Breast epithelium (tissue), 4 donors: ENCODE measurements at regions not wholly inside any gene's neighbourhood (a gene's known extent, or its start where the extent isn't known, plus 50 kb on each side); places are given as distances from the start of the nearest gene placed in this dataset.

Source experiments
- DNase-seq, 2 donors: peaks; one replicate each; pipeline ENCODE4 v3.0.0-alpha.2; 2019; ENCODE audit warnings: low spot score in 2 of 2
- H3K27ac ChIP-seq, 2 donors: fragments of 200-600 bp; sonication (generic) in 1 of 2; one replicate each; pipeline ENCODE4 v1.5.1; 2016 to 2019; ENCODE audit warnings: mild to moderate bottlenecking in 1 of 2
- H3K27me3 ChIP-seq, 2 donors: fragments of 200-600 bp; sonication (generic) in 1 of 2; one replicate each; pipeline versions ENCODE4 v1.5.1 to v1.6.0; 2017 to 2019; ENCODE audit warnings: control low read depth in 1 of 2, mild to moderate bottlenecking in 1 of 2
- H3K36me3 ChIP-seq: fragments of 200-600 bp; one replicate; pipeline ENCODE4 v1.5.1; 2019
- H3K4me1 ChIP-seq, 2 donors: fragments of 200-600 bp; sonication (generic); one replicate each; pipeline ENCODE4 v1.5.1; 2016 to 2019; ENCODE audit warnings: control low read depth in 1 of 2
- H3K4me3 ChIP-seq, 3 donors: fragments of 200-600 bp; sonication (generic); 1 replicate in 2 of 3; 2 replicates in 1 of 3; pipeline ENCODE4 v1.5.1; 2016 to 2019; ENCODE audit warnings: mild to moderate bottlenecking in 3 of 3, moderate library complexity in 2 of 3
- H3K9me3 ChIP-seq, 2 donors: fragments of 200-600 bp; sonication (generic) in 1 of 2; one replicate each; pipeline ENCODE4 v1.5.1; 2016 to 2019; ENCODE audit warnings: control low read depth in 1 of 2
- POLR2A ChIP-seq: fragments of 450-650 bp; IDR thresholded peaks from one replicate; pipeline ENCODE4 v1.6.1; 2016; ENCODE audit warnings: antibody characterized with exemption, mild to moderate bottlenecking, moderate library complexity
- POLR2AphosphoS5 ChIP-seq, 3 donors: sonication (generic); formaldehyde crosslinking; IDR thresholded peaks; one replicate each; pipeline ENCODE4 v1.6.1; 2017; ENCODE audit warnings: antibody characterized with exemption in 3 of 3
- intact Hi-C: fragments of 100-400 bp; cut with DNase I; formaldehyde crosslinking; loops from one replicate; pipeline ENCODE4 v1.15.1; 2023; ENCODE audit warnings: low total_unique reads
- TF ChIP-seq, protein P1 (sequence below), 3 donors: fragments of 450-650 bp; IDR thresholded peaks; one replicate each; pipeline ENCODE4 v1.5.1; 2016 to 2017; ENCODE audit warnings: antibody characterized with exemption in 3 of 3, mild to moderate bottlenecking in 3 of 3, moderate library complexity in 3 of 3

DNA sequence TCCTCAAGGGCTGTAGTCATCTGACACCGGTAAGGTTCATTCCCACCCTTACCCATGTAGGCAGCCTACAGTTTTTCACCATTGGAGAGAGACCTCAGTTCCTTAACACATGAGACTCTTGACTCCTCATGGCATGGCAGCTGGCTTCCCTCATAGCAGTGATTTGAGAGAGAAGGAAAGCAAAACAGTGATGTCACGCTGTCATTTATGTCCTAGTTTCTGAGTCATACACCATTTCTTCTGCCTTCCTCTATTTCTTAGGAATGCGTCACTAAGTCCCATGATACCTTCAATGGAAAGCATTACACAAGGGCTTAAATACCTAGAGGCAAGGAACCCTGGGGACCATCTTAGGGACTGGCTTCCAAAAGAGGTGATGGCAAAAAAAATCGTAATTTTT, 226.1 kb downstream of the SPCS3 start:
- Histone ChIP-seq H3K4me1 (no peaks in the 10 kb centered on the region), H3K4me3 (no peak overlapping the region), H3K36me3 (no peaks in the 10 kb centered on the region), H3K27me3 (no peaks in the 10 kb centered on the region), H3K27ac (no peak overlapping the region), H3K9me3 (no peaks in the 10 kb centered on the region)
- intact Hi-C loops, result no loop called here
- TF ChIP-seq POLR2AphosphoS5 (IDR thresholded peaks at IDR 0.05) (no peak), POLR2A (no peak)
- TF ChIP-seq, protein P1, sequence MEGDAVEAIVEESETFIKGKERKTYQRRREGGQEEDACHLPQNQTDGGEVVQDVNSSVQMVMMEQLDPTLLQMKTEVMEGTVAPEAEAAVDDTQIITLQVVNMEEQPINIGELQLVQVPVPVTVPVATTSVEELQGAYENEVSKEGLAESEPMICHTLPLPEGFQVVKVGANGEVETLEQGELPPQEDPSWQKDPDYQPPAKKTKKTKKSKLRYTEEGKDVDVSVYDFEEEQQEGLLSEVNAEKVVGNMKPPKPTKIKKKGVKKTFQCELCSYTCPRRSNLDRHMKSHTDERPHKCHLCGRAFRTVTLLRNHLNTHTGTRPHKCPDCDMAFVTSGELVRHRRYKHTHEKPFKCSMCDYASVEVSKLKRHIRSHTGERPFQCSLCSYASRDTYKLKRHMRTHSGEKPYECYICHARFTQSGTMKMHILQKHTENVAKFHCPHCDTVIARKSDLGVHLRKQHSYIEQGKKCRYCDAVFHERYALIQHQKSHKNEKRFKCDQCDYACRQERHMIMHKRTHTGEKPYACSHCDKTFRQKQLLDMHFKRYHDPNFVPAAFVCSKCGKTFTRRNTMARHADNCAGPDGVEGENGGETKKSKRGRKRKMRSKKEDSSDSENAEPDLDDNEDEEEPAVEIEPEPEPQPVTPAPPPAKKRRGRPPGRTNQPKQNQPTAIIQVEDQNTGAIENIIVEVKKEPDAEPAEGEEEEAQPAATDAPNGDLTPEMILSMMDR (IDR thresholded peaks at IDR 0.05), result no peak
- DNase-seq, result no peak

DNA sequence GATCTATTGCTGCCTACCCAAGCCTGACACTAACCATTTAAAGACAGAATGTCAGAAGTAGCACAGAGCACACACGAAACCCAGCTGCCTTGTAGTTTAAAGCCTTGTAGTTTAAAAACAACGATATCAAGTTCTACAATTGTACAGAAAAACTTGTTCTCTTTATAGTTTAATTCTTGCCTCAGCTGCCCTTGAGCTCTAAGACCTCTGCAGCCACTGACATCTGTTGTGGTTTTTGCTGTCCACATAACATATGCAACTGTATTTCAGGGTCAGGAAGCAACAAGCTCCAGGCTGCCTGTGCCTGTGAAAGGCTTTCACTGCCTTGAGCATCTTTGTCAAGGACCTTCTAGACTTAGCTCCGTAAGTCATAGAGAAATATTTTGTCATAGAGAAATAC, 227.2 kb downstream of the SPCS3 start:
- no peak for DNase-seq
- H3K9me3 ChIP-seq, result peaks cover 0 to 8% of the 10 kb centered on the region in 2 donors
- H3K4me3 ChIP-seq, result no peak overlapping the region
- TF ChIP-seq, protein P1 (IDR thresholded peaks at IDR 0.05), result no peak
- TF ChIP-seq POLR2AphosphoS5 (IDR thresholded peaks at IDR 0.05), result no peak
- TF ChIP-seq POLR2A, result no peak
- intact Hi-C loops, result no loop called here
- no peaks in the 10 kb centered on the region for H3K36me3 ChIP-seq
- no peaks in the 10 kb centered on the region for H3K27me3 ChIP-seq
- no peaks in the 10 kb centered on the region for H3K4me1 ChIP-seq
- H3K27ac ChIP-seq, result no peak overlapping the region

DNA sequence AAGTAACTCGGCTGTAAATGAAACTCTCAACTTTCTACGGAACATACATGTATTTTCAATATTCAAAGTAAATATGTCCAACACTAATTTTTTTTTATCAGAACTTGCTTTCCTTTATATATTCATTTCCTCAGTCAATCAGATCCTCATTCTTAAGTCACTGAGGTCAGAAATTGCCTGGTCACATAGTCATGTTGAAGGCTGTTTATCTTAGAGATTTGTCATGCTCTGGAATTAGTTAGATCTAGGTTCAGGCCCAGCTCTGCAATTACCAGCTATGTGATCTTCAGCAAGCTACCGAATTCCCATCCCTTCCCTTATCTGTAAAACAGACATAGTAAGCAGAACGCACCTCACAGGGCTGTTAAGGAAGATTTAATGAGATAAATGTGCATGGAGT, 228.8 kb downstream of the SPCS3 start:
- no peak for DNase-seq
- Histone ChIP-seq H3K4me1 (no peaks in the 10 kb centered on the region), H3K4me3 (no peak overlapping the region), H3K27ac (no peak overlapping the region), H3K9me3 (peaks cover 0 to 16% of the 10 kb centered on the region in 2 donors), H3K27me3 (no peaks in the 10 kb centered on the region), H3K36me3 (no peaks in the 10 kb centered on the region)
- TF ChIP-seq POLR2AphosphoS5 (IDR thresholded peaks at IDR 0.05) (no peak), POLR2A (no peak)
- TF ChIP-seq, protein P1 (IDR thresholded peaks at IDR 0.05), result no peak
- intact Hi-C loops, result no loop called here

DNA sequence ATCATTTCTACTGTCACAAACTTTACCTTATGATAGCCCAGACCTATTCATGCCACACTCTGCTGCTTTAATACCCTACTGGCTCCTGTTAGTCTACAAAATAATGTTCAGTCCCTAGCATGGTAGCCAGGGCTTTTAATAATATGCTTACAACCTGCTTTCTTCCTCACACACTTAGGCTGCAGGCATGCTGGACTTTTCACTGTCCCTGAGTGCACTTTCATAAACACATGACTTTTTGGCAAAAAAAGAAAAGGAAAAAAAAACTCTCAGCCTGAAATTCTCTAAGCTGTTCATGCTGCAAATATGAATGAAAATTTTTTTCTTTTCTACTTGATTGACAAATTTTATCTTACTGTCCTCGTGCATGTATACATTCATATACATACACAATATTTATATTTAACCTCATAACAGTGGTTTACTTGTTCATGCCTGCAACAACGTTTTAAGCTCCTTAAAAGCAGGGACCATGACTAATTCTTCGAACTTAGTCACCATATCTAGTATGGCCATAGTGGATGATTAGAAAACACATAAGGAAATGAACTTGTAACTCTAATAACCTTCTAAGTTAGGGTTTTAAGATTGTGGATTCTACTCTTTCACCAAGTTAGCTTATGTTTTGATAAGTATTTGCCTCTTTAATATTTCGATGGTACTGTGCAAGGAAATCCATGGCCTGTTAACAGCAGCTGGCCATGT, 229.5 kb downstream of the SPCS3 start:
- no peak overlapping the region for H3K27ac ChIP-seq
- DNase-seq, result no peak
- no peaks in the 10 kb centered on the region for H3K27me3 ChIP-seq
- no peaks in the 10 kb centered on the region for H3K36me3 ChIP-seq
- TF ChIP-seq POLR2A, result no peak
- TF ChIP-seq, protein P1 (IDR thresholded peaks at IDR 0.05), result no peak
- intact Hi-C loops, result no loop called here
- no peaks in the 10 kb centered on the region for H3K4me1 ChIP-seq
- no peak overlapping the region for H3K4me3 ChIP-seq
- H3K9me3 ChIP-seq, result peaks cover 0 to 16% of the 10 kb centered on the region in 2 donors

DNA sequence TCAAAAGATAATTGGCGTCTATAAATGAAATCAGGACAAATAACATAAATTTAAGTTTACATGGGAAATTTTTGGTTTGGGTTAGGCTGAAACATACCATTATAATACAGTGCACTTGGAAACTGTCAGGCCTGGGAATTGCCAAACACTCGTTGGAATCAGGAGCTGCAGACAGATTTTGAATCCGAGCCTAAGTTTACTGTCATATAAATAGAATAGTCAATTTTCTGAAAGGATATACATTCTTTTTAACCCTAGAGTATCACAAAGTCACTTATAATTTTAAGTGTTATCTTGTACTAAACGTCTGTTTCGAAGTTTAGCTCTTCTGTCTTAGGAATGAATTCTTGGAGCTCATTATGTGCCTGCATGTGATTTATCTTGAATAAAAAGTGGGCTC, 234.1 kb downstream of the VEGFC start:
- no peak overlapping the region for H3K4me3 ChIP-seq
- H3K27me3 ChIP-seq, result no peaks in the 10 kb centered on the region
- H3K9me3 ChIP-seq, result no peaks in the 10 kb centered on the region
- intact Hi-C loops, result no loop called here
- no peaks in the 10 kb centered on the region for H3K4me1 ChIP-seq
- no peak overlapping the region for H3K27ac ChIP-seq
- H3K36me3 ChIP-seq, result no peaks in the 10 kb centered on the region
- TF ChIP-seq POLR2AphosphoS5 (IDR thresholded peaks at IDR 0.05), result no peak
- TF ChIP-seq POLR2A, result no peak
- TF ChIP-seq, protein P1 (IDR thresholded peaks at IDR 0.05), result no peak
- no peak for DNase-seq
